ENCODE measurements at regions not wholly inside any gene's neighbourhood (a gene's known extent, or its start where the extent isn't known, plus 50 kb on each side); places are given as distances from the start of the nearest gene placed in this dataset.

DNA sequence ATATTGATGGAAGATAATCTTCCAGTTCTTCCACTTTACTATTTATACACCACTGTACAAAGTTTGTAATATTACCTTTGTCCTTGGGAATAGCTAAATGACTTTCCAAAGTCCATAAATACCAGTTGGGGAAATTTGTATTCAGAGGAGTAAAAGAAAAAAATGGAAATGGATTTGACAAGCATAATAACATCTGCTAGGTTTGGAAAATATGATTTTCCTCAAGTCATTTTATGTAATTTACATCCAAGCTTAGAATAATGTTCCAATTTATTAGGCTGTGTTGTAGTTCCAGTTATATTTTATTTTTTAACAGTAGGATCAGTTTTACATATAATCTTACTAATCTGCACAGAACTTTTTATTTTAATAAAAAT lies 563.0 kb upstream of the PKDCC start:
- Histone ChIP-seq H3K27me3 (ENCODE audit: low read depth, low read length) (no peaks in the 10 kb centered on the region), H3K4me1 (ENCODE audit: low read length) (peaks cover 16% of the 10 kb centered on the region), H2AFZ (ENCODE audit: low read depth, low read length) (no peak overlapping the region), H3K36me3 (replicated peaks; ENCODE audit: low read depth, low read length) (peaks cover 6% of the 10 kb centered on the region), H3K4me2 (ENCODE audit: low read length) (no peak overlapping the region), H3K9me3 (ENCODE audit: insufficient read depth, low read length) (no peaks in the 10 kb centered on the region), H3K79me2 (ENCODE audit: low read length) (no peaks in the 10 kb centered on the region), H3K9ac (ENCODE audit: low read length) (no peak overlapping the region), H3K27ac (ENCODE audit: low read length) (no peak overlapping the region), H4K20me1 (ENCODE audit: insufficient read depth, low read length) (no peaks in the 10 kb centered on the region), H3K4me3 (ENCODE audit: low read length) (no peak overlapping the region)
- TF ChIP-seq, protein P1, sequence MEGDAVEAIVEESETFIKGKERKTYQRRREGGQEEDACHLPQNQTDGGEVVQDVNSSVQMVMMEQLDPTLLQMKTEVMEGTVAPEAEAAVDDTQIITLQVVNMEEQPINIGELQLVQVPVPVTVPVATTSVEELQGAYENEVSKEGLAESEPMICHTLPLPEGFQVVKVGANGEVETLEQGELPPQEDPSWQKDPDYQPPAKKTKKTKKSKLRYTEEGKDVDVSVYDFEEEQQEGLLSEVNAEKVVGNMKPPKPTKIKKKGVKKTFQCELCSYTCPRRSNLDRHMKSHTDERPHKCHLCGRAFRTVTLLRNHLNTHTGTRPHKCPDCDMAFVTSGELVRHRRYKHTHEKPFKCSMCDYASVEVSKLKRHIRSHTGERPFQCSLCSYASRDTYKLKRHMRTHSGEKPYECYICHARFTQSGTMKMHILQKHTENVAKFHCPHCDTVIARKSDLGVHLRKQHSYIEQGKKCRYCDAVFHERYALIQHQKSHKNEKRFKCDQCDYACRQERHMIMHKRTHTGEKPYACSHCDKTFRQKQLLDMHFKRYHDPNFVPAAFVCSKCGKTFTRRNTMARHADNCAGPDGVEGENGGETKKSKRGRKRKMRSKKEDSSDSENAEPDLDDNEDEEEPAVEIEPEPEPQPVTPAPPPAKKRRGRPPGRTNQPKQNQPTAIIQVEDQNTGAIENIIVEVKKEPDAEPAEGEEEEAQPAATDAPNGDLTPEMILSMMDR (IDR thresholded peaks at IDR 0.05; ENCODE audit: low read depth, low read length): no peak
- TF ChIP-seq EZH2phosphoT487 (IDR thresholded peaks at IDR 0.05; ENCODE audit: low read depth): no peak

DNA sequence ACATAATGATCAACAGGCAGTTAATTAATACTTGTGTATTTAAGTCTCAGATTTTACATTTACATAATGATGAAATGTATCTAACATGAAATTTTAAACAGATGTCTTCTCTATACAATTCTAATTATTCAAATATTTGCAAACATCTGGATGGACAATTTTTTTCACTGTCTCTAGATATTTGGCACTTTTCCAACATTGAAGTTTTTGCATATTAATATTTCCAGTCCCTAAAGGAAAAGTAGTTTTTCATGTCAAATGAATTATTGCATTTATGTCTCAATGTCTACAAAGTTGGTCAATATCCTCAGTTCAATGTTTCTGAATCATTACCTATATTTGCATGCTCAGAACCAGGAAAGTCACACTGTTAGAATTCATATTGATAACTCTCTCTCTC lies 560.9 kb upstream of the PKDCC start:
- H4K20me1 ChIP-seq (ENCODE audit: insufficient read depth, low read length): no peaks in the 10 kb centered on the region
- H3K79me2 ChIP-seq (ENCODE audit: low read length): no peaks in the 10 kb centered on the region
- H2AFZ ChIP-seq (ENCODE audit: low read depth, low read length): no peak overlapping the region
- H3K4me2 ChIP-seq (ENCODE audit: low read length): no peak overlapping the region
- H3K9me3 ChIP-seq (ENCODE audit: insufficient read depth, low read length): no peaks in the 10 kb centered on the region
- H3K36me3 ChIP-seq (replicated peaks; ENCODE audit: low read depth, low read length): peaks cover 6% of the 10 kb centered on the region
- TF ChIP-seq, protein P1 (IDR thresholded peaks at IDR 0.05; ENCODE audit: low read depth, low read length): no peak
- no peak for TF ChIP-seq EZH2phosphoT487 (IDR thresholded peaks at IDR 0.05; ENCODE audit: low read depth)
- H3K27me3 ChIP-seq (ENCODE audit: low read depth, low read length): no peaks in the 10 kb centered on the region
- peaks cover 17% of the 10 kb centered on the region for H3K4me1 ChIP-seq (ENCODE audit: low read length)
- no peak overlapping the region for H3K27ac ChIP-seq (ENCODE audit: low read length)
- H3K9ac ChIP-seq (ENCODE audit: low read length): no peak overlapping the region
- no peak overlapping the region for H3K4me3 ChIP-seq (ENCODE audit: low read length)

DNA sequence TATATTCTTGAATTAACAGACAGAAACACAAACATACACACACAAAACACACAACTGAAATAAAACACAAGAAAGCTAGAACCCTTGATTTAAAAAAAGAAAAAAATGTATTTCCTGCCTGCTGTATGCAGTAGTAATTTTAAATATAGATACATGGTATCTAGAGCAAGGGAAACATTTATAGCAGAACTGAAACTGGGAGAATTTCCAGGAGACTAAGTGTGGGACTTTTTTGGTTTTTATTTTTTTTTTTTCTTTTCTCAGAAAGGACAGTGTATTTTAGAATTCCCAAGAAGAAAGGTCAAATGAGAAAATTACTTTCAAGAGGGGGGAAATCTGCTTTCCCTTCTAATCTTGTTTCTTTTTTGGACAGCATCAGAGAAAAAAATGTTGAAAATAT lies 558.9 kb upstream of the PKDCC start:
- H3K27me3 ChIP-seq (ENCODE audit: low read depth, low read length): no peaks in the 10 kb centered on the region
- H3K27ac ChIP-seq (ENCODE audit: low read length): peak overlapping the region; percentile 9; the same call in 1 of the 2 replicates
- TF ChIP-seq, protein P1 (IDR thresholded peaks at IDR 0.05; ENCODE audit: low read depth, low read length): no peak
- no peak for TF ChIP-seq EZH2phosphoT487 (IDR thresholded peaks at IDR 0.05; ENCODE audit: low read depth)
- peaks cover 6% of the 10 kb centered on the region for H3K36me3 ChIP-seq (replicated peaks; ENCODE audit: low read depth, low read length)
- H4K20me1 ChIP-seq (ENCODE audit: insufficient read depth, low read length): no peaks in the 10 kb centered on the region
- no peak overlapping the region for H3K4me3 ChIP-seq (ENCODE audit: low read length)
- no peaks in the 10 kb centered on the region; the same call in 1 of the 2 replicates for H3K9me3 ChIP-seq (ENCODE audit: insufficient read depth, low read length)
- H3K79me2 ChIP-seq (ENCODE audit: low read length): no peaks in the 10 kb centered on the region
- H2AFZ ChIP-seq (ENCODE audit: low read depth, low read length): no peak overlapping the region
- H3K4me2 ChIP-seq (ENCODE audit: low read length): peak overlapping the region; percentile 17; the same call in 1 of the 2 replicates
- no peak overlapping the region for H3K9ac ChIP-seq (ENCODE audit: low read length)
- peaks cover 17% of the 10 kb centered on the region for H3K4me1 ChIP-seq (ENCODE audit: low read length)

DNA sequence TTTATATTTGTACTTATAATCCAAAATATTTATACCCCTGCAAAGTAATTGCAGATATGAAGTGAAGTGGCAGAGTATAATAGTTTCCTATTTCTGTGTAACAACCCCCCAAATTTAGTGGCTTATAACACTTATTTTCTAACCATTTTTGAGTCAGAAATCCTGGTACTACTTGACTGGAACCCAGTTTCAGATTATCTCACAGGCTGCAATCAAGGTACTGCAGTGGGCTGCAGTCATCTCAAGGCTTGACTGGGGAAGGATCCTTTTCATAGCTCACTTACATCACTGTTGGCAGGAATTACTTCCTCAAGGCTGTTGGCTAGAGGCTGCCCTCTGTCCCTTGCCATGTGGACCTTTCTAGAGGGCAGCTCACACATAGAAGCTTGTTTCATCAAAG lies 558.2 kb upstream of the PKDCC start:
- Histone ChIP-seq H3K4me2 (ENCODE audit: low read length) (no peak overlapping the region), H4K20me1 (ENCODE audit: insufficient read depth, low read length) (no peaks in the 10 kb centered on the region), H3K4me1 (ENCODE audit: low read length) (peaks cover 17% of the 10 kb centered on the region), H3K79me2 (ENCODE audit: low read length) (no peaks in the 10 kb centered on the region), H2AFZ (ENCODE audit: low read depth, low read length) (no peak overlapping the region), H3K9ac (ENCODE audit: low read length) (no peak overlapping the region), H3K4me3 (ENCODE audit: low read length) (no peak overlapping the region), H3K36me3 (replicated peaks; ENCODE audit: low read depth, low read length) (peaks cover 6% of the 10 kb centered on the region), H3K27me3 (ENCODE audit: low read depth, low read length) (no peaks in the 10 kb centered on the region), H3K27ac (ENCODE audit: low read length) (no peak overlapping the region), H3K9me3 (ENCODE audit: insufficient read depth, low read length) (peaks cover 7% of the 10 kb centered on the region)
- TF ChIP-seq, protein P1 (IDR thresholded peaks at IDR 0.05; ENCODE audit: low read depth, low read length): no peak
- no peak for TF ChIP-seq EZH2phosphoT487 (IDR thresholded peaks at IDR 0.05; ENCODE audit: low read depth)
